IMR-90 (cell line): ENCODE measurements at regions not wholly inside any gene's neighbourhood (a gene's known extent, or its start where the extent isn't known, plus 50 kb on each side); places are given as distances from the start of the nearest gene placed in this dataset.

Experiments used
- ATAC-seq: fragments of 200-7000 bp; cut with Tn5 transposase; 2 replicates; pipeline ENCODE4 v1.9.1; 2020; ENCODE audit warnings: low read depth, mild to moderate bottlenecking, moderate library complexity
- BruUV-seq: library from RNA; stranded (reverse); fragments of 400-500 nt; replicated peaks from 2 replicates; lab custom pipeline; 2021; lab: Mats Ljungman, UMichigan
- CTCF ChIA-PET: fragments of 300-600 bp; formaldehyde crosslinking; extraction: SDS; loops from one replicate; lab custom pipeline; 2021; ENCODE audit warnings: antibody characterized with exemption; lab: Yijun Ruan, JAX
- POLR2A ChIA-PET: fragments of 300-600 bp; sonication (Branson Sonifier 250); formaldehyde crosslinking; loops from one replicate; lab custom pipeline; 2022; ENCODE audit warnings: antibody characterized with exemption; ENCODE audit not compliant: unreplicated experiment; lab: Charles Lee
- DNase-seq: peaks from one replicate; pipeline ENCODE4 v3.0.0; 2013
- H2AFZ ChIP-seq: replicated peaks from 2 replicates; pipeline ENCODE3; 2013; ENCODE audit warnings: low read length, mild to moderate bottlenecking; ENCODE audit not compliant: poor library complexity
- H2AK5ac ChIP-seq: 2 replicates; pipeline ENCODE4 v1.6.1; 2013; ENCODE audit warnings: low read depth, low read length, inconsistent platforms
- H2AK9ac ChIP-seq: replicated peaks from 2 replicates; pipeline ENCODE3; 2013; ENCODE audit warnings: mild to moderate bottlenecking, low read depth, low read length, moderate library complexity; ENCODE audit not compliant: poor library complexity
- H2BK120ac ChIP-seq: 2 replicates; pipeline ENCODE4 v1.6.1; 2013; ENCODE audit warnings: low read depth, low read length, inconsistent platforms
- H2BK15ac ChIP-seq: 3 replicates; pipeline ENCODE4 v1.6.1; 2013; ENCODE audit warnings: low read depth, low read length, inconsistent platforms
- H2BK20ac ChIP-seq: 2 replicates; pipeline ENCODE4 v1.6.1; 2013; ENCODE audit warnings: low read depth, mild to moderate bottlenecking, inconsistent platforms, low read length, moderate library complexity
- H2BK5ac ChIP-seq: 2 replicates; pipeline ENCODE4 v1.6.1; 2013; ENCODE audit warnings: mild to moderate bottlenecking, low read depth, low read length, inconsistent platforms; ENCODE audit not compliant: poor library complexity, severe bottlenecking
- H3K14ac ChIP-seq: replicated peaks from 2 replicates; pipeline ENCODE4 v1.6.1; 2013; ENCODE audit warnings: low read depth, low read length, inconsistent platforms
- H3K18ac ChIP-seq: 2 replicates; pipeline ENCODE4 v1.6.1; 2013; ENCODE audit warnings: low read depth, low read length, control low read depth
- H3K23ac ChIP-seq: 2 replicates; pipeline ENCODE4 v1.6.1; 2013; ENCODE audit warnings: low read depth, low read length, inconsistent platforms
- H3K27ac ChIP-seq: 2 replicates; pipeline ENCODE4 v1.5.1; 2013; ENCODE audit warnings: mild to moderate bottlenecking, control low read depth, low read length; ENCODE audit not compliant: insufficient read depth
- H3K27me3 ChIP-seq: 2 replicates; pipeline ENCODE4 v1.6.1; 2013; ENCODE audit warnings: low read length; ENCODE audit not compliant: control insufficient read depth, insufficient read depth
- H3K36me3 ChIP-seq: 2 replicates; pipeline ENCODE4 v1.6.1; 2013; ENCODE audit warnings: low read length, mixed read lengths; ENCODE audit not compliant: control insufficient read depth, insufficient read depth
- H3K4ac ChIP-seq: 2 replicates; pipeline ENCODE4 v1.6.1; 2013; ENCODE audit warnings: low read depth, low read length, inconsistent platforms
- H3K4me1 ChIP-seq: 2 replicates; pipeline ENCODE4 v1.6.1; 2013; ENCODE audit warnings: low read length, mixed read lengths; ENCODE audit not compliant: control insufficient read depth, insufficient read depth
- H3K4me2 ChIP-seq: 2 replicates; pipeline ENCODE4 v1.6.1; 2013; ENCODE audit warnings: low read depth, mild to moderate bottlenecking, control low read depth, low read length, moderate library complexity
- H3K4me3 ChIP-seq: 2 replicates; pipeline ENCODE4 v1.5.1; 2013; ENCODE audit warnings: low read depth, mild to moderate bottlenecking, control low read depth, low read length, moderate library complexity; ENCODE audit not compliant: insufficient read depth
- H3K56ac ChIP-seq: 2 replicates; pipeline ENCODE4 v1.6.1; 2013; ENCODE audit warnings: low read length, inconsistent platforms; ENCODE audit not compliant: insufficient read depth; ENCODE audit errors: extremely low read depth
- H3K79me1 ChIP-seq, 2 experiments: 2 replicates each; pipeline ENCODE4 v1.6.1; 2013; ENCODE audit warnings: low read length in 2 of 2, inconsistent platforms in 1 of 2, low read depth in 1 of 2
- H3K9ac ChIP-seq: 2 replicates; pipeline ENCODE4 v1.6.1; 2013; ENCODE audit warnings: low read depth, low read length, control low read depth
- H3K9me1 ChIP-seq: 2 replicates; pipeline ENCODE4 v1.6.1; 2013; ENCODE audit warnings: low read length, inconsistent platforms; ENCODE audit not compliant: insufficient read depth
- H3K9me3 ChIP-seq: 2 replicates; pipeline ENCODE4 v1.6.1; 2013; ENCODE audit warnings: low read length; ENCODE audit not compliant: control insufficient read depth, insufficient read depth
- H4K20me1 ChIP-seq: 2 replicates; pipeline ENCODE4 v1.6.1; 2013; ENCODE audit warnings: low read length, inconsistent platforms; ENCODE audit not compliant: insufficient read depth
- H4K5ac ChIP-seq: 2 replicates; pipeline ENCODE4 v1.6.1; 2013; ENCODE audit warnings: mild to moderate bottlenecking, low read depth, low read length, control low read depth
- H4K8ac ChIP-seq, 2 experiments: 2 replicates each; pipeline ENCODE4 v1.6.1; 2013; ENCODE audit warnings: low read depth in 2 of 2, low read length in 2 of 2, control low read depth in 1 of 2, inconsistent platforms in 1 of 2
- H4K91ac ChIP-seq: 2 replicates; pipeline ENCODE4 v1.6.1; 2013; ENCODE audit warnings: low read depth, low read length, inconsistent platforms; ENCODE audit not compliant: insufficient read depth
- CEBPB ChIP-seq: IDR thresholded peaks from 2 replicates; pipeline ENCODE4 v1.6.1; 2012; ENCODE audit warnings: low read depth, low read length, improper control_type of control experiment
- CHD1 ChIP-seq: IDR thresholded peaks from 2 replicates; pipeline ENCODE4 v1.6.1; 2012; ENCODE audit warnings: low read depth, low read length, improper control_type of control experiment
- FOS ChIP-seq: fragments of 150-350 bp; IDR thresholded peaks from 2 replicates; pipeline ENCODE4 v1.6.1; 2016; ENCODE audit warnings: low read depth, low read length
- MAFK ChIP-seq: IDR thresholded peaks from 2 replicates; pipeline ENCODE4 v1.6.1; 2012; ENCODE audit warnings: low read depth, low read length, improper control_type of control experiment
- MAZ ChIP-seq: IDR thresholded peaks from 2 replicates; pipeline ENCODE4 v1.6.1; 2012; ENCODE audit warnings: low read depth, mild to moderate bottlenecking, low read length, improper control_type of control experiment, moderate library complexity, borderline replicate concordance
- MXI1 ChIP-seq: IDR thresholded peaks from 2 replicates; pipeline ENCODE4 v1.6.1; 2012; ENCODE audit warnings: low read depth, mild to moderate bottlenecking, low read length, moderate library complexity, borderline replicate concordance
- NFE2L2 ChIP-seq: fragments of 150-350 bp; IDR thresholded peaks from 2 replicates; pipeline ENCODE4 v1.6.1; 2016; ENCODE audit warnings: low read depth, mild to moderate bottlenecking, low read length
- RAD21 ChIP-seq: IDR thresholded peaks from 2 replicates; pipeline ENCODE4 v1.6.1; 2012; ENCODE audit warnings: low read length, improper control_type of control experiment
- RCOR1 ChIP-seq: IDR thresholded peaks from 2 replicates; pipeline ENCODE4 v1.6.1; 2012; ENCODE audit warnings: mild to moderate bottlenecking, low read length, improper control_type of control experiment; ENCODE audit not compliant: insufficient replicate concordance
- SMC3 ChIP-seq: fragments of 150-350 bp; IDR thresholded peaks from 2 replicates; pipeline ENCODE4 v1.6.1; 2016; ENCODE audit warnings: low read depth, mild to moderate bottlenecking, antibody characterized with exemption, low read length, moderate library complexity
- USF2 ChIP-seq: fragments of 150-350 bp; IDR thresholded peaks from 2 replicates; pipeline ENCODE4 v1.6.1; 2017; ENCODE audit warnings: mild to moderate bottlenecking, antibody characterized with exemption, low read length, low read depth
- WGBS, 2 experiments: methylation state at CpG; one replicate each; pipeline versions ENCODE4 v1.1.5 to v1.1.7; 2013; ENCODE audit warnings: missing lambda C conversion rate in 2 of 2; ENCODE audit not compliant: insufficient read length in 1 of 2; ENCODE audit errors: extremely low coverage in 2 of 2; 5-methylcytosine and 5-hydroxymethylcytosine counted together
- dilution Hi-C: fragments of 300-500 bp; cut with HindIII; formaldehyde crosslinking; loops from one replicate; pipeline ENCODE4 v1.14.3; 2018; ENCODE audit warnings: low sequenced_read_pairs; ENCODE audit not compliant: unreplicated experiment
- in situ Hi-C: fragments of 300-500 bp; cut with MboI; formaldehyde crosslinking; loops from 3 replicates; pipeline ENCODE4 v1.14.3; 2019; ENCODE audit warnings: low sequenced_read_pairs, inconsistent platforms, mixed read lengths
- intact Hi-C: fragments of 100-400 bp; cut with micrococcal nuclease; formaldehyde crosslinking; loops from 2 replicates; pipeline ENCODE4 v1.10.0; 2022

- Histone ChIP-seq H2BK120ac (peak overlapping the region; percentile 95), H3K14ac (peak overlapping the region; percentile 20), H3K4me3 (peak overlapping the region; percentile 52), H4K8ac (peak overlapping the region; percentile 68 to 76), H3K4me2 (peak overlapping the region; percentile 79), H2BK20ac (peak overlapping the region; percentile 79), H3K36me3 (no peaks in the 10 kb centered on the region), H2BK5ac (peak overlapping the region; percentile 69), H3K9me1 (no peaks in the 10 kb centered on the region), H3K56ac (peak overlapping the region; percentile 75), H3K9me3 (no peaks in the 10 kb centered on the region), H3K4ac (peak overlapping the region; percentile 61), H4K20me1 (no peaks in the 10 kb centered on the region), H3K27me3 (no peaks in the 10 kb centered on the region), H3K4me1 (peaks cover 6% of the 10 kb centered on the region), H3K9ac (peak overlapping the region; percentile 86), H2AK5ac (no peak overlapping the region), H2AFZ (peak overlapping the region; percentile 61), H2BK15ac (peak overlapping the region; percentile 35; the same call in 1 of the 3 replicates), H3K27ac (peak overlapping the region; percentile 89), H3K18ac (peak overlapping the region; percentile 26; the same call in 1 of the 2 replicates), H2AK9ac (no peak overlapping the region), H3K23ac (peak overlapping the region; percentile 66; the same call in 1 of the 2 replicates), H4K5ac (peak overlapping the region; percentile 16; the same call in 1 of the 2 replicates), H3K79me1 (no peaks in the 10 kb centered on the region), H4K91ac (peak overlapping the region; percentile 29)
- CTCF ChIA-PET, result interaction anchor here (1.0 to 1.5 kb wide), 2 partner anchors 10 to 770 kb away, joined by 3 to 4 read pairs; no protein-coding TSS in a partner anchor
- intact Hi-C loops, result loop anchor here (2.0 to 5.0 kb wide), 6 partner anchors 85 to 765 kb away; no protein-coding TSS in a partner anchor
- no TSS peak for BruUV-seq
- TF ChIP-seq CEBPB (no peak), RCOR1 (no peak), USF2 (no peak), NFE2L2 (no peak), CHD1 (no peak), FOS (no peak), MAZ (no peak), RAD21 (no peak), MXI1 (no peak), SMC3 (no peak), MAFK (no peak)
- peak; percentile 66 for ATAC-seq
- dilution Hi-C loops, result no loop called here
- POLR2A ChIA-PET, result no interaction called here
- 0% methylated on average over 2 of the region's 6 CpGs; no CpG with 5 or more reads in 1 of the 2 experiments for WGBS, 2 experiments
- peak; percentile 44 for DNase-seq
- in situ Hi-C loops, result no loop called here
Observed at GRCh38 chr2:226031647-226032501, 632.4 kb downstream of the NYAP2 start.
